Breast epithelium (tissue), 4 donors: ENCODE measurements at regions not wholly inside any gene's neighbourhood (a gene's known extent, or its start where the extent isn't known, plus 50 kb on each side); places are given as distances from the start of the nearest gene placed in this dataset.

Experiments
- DNase-seq, 2 donors: peaks; one replicate each; pipeline ENCODE4 v3.0.0-alpha.2; 2019; ENCODE audit warnings: low spot score in 2 of 2
- H3K27ac ChIP-seq, 2 donors: fragments of 200-600 bp; sonication (generic) in 1 of 2; one replicate each; pipeline ENCODE4 v1.5.1; 2016 to 2019; ENCODE audit warnings: mild to moderate bottlenecking in 1 of 2
- H3K27me3 ChIP-seq, 2 donors: fragments of 200-600 bp; sonication (generic) in 1 of 2; one replicate each; pipeline versions ENCODE4 v1.5.1 to v1.6.0; 2017 to 2019; ENCODE audit warnings: control low read depth in 1 of 2, mild to moderate bottlenecking in 1 of 2
- H3K36me3 ChIP-seq: fragments of 200-600 bp; one replicate; pipeline ENCODE4 v1.5.1; 2019
- H3K4me1 ChIP-seq, 2 donors: fragments of 200-600 bp; sonication (generic); one replicate each; pipeline ENCODE4 v1.5.1; 2016 to 2019; ENCODE audit warnings: control low read depth in 1 of 2
- H3K4me3 ChIP-seq, 3 donors: fragments of 200-600 bp; sonication (generic); 1 replicate in 2 of 3; 2 replicates in 1 of 3; pipeline ENCODE4 v1.5.1; 2016 to 2019; ENCODE audit warnings: mild to moderate bottlenecking in 3 of 3, moderate library complexity in 2 of 3
- H3K9me3 ChIP-seq, 2 donors: fragments of 200-600 bp; sonication (generic) in 1 of 2; one replicate each; pipeline ENCODE4 v1.5.1; 2016 to 2019; ENCODE audit warnings: control low read depth in 1 of 2
- POLR2A ChIP-seq: fragments of 450-650 bp; IDR thresholded peaks from one replicate; pipeline ENCODE4 v1.6.1; 2016; ENCODE audit warnings: antibody characterized with exemption, mild to moderate bottlenecking, moderate library complexity
- POLR2AphosphoS5 ChIP-seq, 3 donors: sonication (generic); formaldehyde crosslinking; IDR thresholded peaks; one replicate each; pipeline ENCODE4 v1.6.1; 2017; ENCODE audit warnings: antibody characterized with exemption in 3 of 3
- intact Hi-C: fragments of 100-400 bp; cut with DNase I; formaldehyde crosslinking; loops from one replicate; pipeline ENCODE4 v1.15.1; 2023; ENCODE audit warnings: low total_unique reads
- TF ChIP-seq, protein P1 (sequence below), 3 donors: fragments of 450-650 bp; IDR thresholded peaks; one replicate each; pipeline ENCODE4 v1.5.1; 2016 to 2017; ENCODE audit warnings: antibody characterized with exemption in 3 of 3, mild to moderate bottlenecking in 3 of 3, moderate library complexity in 3 of 3

DNA sequence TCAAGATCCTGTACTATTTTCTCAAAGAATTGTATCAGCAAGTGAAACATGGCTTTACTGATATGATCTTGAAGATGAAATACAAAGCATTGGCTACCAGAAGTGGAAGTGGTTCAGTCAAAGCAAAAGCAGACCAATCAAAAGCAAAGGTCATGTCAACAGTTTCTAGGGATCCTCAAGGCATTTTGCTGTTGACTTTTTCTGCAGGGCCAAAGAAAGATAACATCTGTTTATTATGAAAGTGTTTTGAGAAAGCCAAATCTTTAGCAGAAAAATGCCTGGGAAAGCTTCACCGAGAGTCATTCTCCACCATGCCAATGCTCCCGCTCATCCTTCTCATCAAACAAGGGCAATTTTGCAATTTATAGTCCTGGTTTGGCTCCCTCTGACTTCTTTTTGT is 90.3 kb upstream of the ACO1 start:
- intact Hi-C loops, result no loop called here
- Histone ChIP-seq H3K27me3 (no peaks in the 10 kb centered on the region), H3K36me3 (no peaks in the 10 kb centered on the region), H3K4me1 (no peaks in the 10 kb centered on the region), H3K4me3 (no peak overlapping the region), H3K27ac (no peak overlapping the region), H3K9me3 (no peaks in the 10 kb centered on the region)
- TF ChIP-seq, protein P1, sequence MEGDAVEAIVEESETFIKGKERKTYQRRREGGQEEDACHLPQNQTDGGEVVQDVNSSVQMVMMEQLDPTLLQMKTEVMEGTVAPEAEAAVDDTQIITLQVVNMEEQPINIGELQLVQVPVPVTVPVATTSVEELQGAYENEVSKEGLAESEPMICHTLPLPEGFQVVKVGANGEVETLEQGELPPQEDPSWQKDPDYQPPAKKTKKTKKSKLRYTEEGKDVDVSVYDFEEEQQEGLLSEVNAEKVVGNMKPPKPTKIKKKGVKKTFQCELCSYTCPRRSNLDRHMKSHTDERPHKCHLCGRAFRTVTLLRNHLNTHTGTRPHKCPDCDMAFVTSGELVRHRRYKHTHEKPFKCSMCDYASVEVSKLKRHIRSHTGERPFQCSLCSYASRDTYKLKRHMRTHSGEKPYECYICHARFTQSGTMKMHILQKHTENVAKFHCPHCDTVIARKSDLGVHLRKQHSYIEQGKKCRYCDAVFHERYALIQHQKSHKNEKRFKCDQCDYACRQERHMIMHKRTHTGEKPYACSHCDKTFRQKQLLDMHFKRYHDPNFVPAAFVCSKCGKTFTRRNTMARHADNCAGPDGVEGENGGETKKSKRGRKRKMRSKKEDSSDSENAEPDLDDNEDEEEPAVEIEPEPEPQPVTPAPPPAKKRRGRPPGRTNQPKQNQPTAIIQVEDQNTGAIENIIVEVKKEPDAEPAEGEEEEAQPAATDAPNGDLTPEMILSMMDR (IDR thresholded peaks at IDR 0.05), result no peak
- no peak for TF ChIP-seq POLR2A
- TF ChIP-seq POLR2AphosphoS5 (IDR thresholded peaks at IDR 0.05), result no peak
- no peak for DNase-seq

DNA sequence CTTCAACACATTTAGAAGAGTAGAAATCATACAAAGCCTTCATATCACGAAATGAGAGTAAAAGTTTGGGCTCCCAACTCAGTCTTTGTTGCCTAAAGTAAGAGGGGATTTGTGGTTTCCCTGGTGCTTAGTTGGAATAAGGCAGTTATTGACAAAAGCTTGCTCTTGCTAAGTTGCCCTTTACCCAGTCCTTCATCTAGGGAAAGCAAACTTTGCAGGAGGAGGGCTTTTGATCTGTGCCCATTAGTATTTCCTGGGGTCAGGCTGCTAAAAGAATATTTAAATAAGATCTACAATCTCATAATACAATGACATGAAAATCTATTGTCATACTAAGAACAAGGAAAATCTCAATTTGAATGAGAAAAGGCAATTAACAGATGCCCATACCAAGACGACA is 84.1 kb upstream of the ACO1 start:
- H3K27me3 ChIP-seq, result no peaks in the 10 kb centered on the region
- TF ChIP-seq POLR2A, result no peak
- TF ChIP-seq, protein P1 (IDR thresholded peaks at IDR 0.05), result no peak
- TF ChIP-seq POLR2AphosphoS5 (IDR thresholded peaks at IDR 0.05), result no peak
- intact Hi-C loops, result no loop called here
- H3K36me3 ChIP-seq, result no peaks in the 10 kb centered on the region
- no peaks in the 10 kb centered on the region for H3K4me1 ChIP-seq
- DNase-seq, result no peak
- H3K9me3 ChIP-seq, result no peaks in the 10 kb centered on the region
- no peak overlapping the region for H3K4me3 ChIP-seq
- no peak overlapping the region for H3K27ac ChIP-seq

DNA sequence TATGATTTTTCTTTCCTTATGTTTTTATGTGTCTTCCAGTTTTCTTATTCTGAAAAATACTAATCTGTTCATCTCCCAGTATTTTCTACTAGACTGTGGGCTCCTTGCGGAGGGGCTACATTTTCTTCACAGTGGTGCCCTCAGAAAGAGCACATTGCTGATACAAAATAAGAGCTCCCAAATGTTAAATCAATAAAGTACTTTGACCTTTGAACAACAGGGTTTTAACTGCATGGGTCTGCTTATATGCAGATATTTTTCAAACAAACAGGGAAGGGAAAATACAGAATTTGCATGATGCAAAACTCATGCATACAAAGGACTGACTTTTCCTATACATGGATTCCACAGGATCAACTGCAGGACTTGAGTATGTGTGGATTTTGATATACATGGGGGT is 79.9 kb upstream of the ACO1 start:
- H3K27ac ChIP-seq, result no peak overlapping the region
- H3K9me3 ChIP-seq, result peaks cover 4 to 5% of the 10 kb centered on the region in 2 donors
- TF ChIP-seq POLR2AphosphoS5 (IDR thresholded peaks at IDR 0.05) (no peak), POLR2A (no peak)
- TF ChIP-seq, protein P1 (IDR thresholded peaks at IDR 0.05), result no peak
- no peak overlapping the region for H3K4me3 ChIP-seq
- H3K27me3 ChIP-seq, result no peaks in the 10 kb centered on the region
- DNase-seq, result no peak
- H3K4me1 ChIP-seq, result no peaks in the 10 kb centered on the region
- intact Hi-C loops, result no loop called here
- no peaks in the 10 kb centered on the region for H3K36me3 ChIP-seq

DNA sequence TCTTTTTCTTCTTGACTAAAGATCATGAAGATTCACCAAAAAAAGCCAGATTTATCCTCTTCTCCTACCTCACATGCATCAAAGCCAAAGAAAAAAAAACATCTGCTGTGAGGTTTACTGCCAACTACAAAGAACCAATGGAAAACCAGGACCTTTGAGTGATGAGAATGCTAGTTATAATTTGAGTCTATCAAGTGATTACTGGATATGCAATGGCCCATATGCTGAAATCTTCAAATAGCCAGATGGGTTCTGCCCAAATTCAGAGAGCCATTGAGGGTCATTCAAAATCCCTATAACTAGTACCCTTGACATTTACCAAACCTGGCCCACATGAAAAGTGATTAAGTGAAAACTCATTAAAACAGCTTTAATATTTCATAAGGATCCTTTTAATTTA is 78.4 kb upstream of the ACO1 start:
- TF ChIP-seq, protein P1 (IDR thresholded peaks at IDR 0.05), result no peak
- no peak for TF ChIP-seq POLR2AphosphoS5 (IDR thresholded peaks at IDR 0.05)
- no peak for TF ChIP-seq POLR2A
- DNase-seq, result no peak
- H3K36me3 ChIP-seq, result no peaks in the 10 kb centered on the region
- no peak overlapping the region for H3K4me3 ChIP-seq
- H3K4me1 ChIP-seq, result no peaks in the 10 kb centered on the region
- H3K9me3 ChIP-seq, result peaks cover 4 to 5% of the 10 kb centered on the region in 2 donors
- intact Hi-C loops, result no loop called here
- no peaks in the 10 kb centered on the region for H3K27me3 ChIP-seq
- H3K27ac ChIP-seq, result no peak overlapping the region

DNA sequence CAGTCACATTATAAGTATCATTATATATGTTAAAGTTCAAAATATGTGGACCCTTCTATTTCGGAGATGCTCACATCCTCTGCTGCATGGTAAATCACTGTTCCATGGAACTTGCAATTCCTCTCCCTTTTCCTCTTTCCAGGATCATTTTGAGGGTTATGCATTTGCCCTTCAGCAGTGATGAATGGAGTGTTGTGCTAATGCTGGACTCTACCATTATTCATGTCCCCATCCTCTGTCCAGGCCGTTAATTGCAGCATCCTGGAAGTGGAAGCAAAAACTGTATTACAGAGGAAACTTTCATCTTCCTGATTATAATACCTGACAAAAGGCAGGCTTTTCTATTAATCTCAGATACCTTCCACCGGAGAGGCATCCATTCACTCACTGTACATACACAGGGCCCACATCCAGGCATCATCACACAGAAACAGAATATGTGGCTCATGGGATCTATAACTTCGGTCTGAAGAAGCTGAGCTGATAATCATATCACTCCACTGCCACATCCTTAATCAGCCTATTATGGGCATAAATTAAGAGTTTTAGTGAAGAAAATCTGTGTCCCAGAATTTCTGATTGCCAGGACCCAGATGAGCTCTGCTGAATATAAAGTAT is 65.0 kb upstream of the ACO1 start:
- Histone ChIP-seq H3K4me1 (no peaks in the 10 kb centered on the region), H3K27ac (no peak overlapping the region), H3K9me3 (no peaks in the 10 kb centered on the region), H3K36me3 (no peaks in the 10 kb centered on the region), H3K27me3 (no peaks in the 10 kb centered on the region), H3K4me3 (no peak overlapping the region)
- no peak for DNase-seq
- TF ChIP-seq POLR2A, result no peak
- no peak for TF ChIP-seq POLR2AphosphoS5 (IDR thresholded peaks at IDR 0.05)
- TF ChIP-seq, protein P1 (IDR thresholded peaks at IDR 0.05), result no peak
- intact Hi-C loops, result no loop called here
